GM23338 (cell line): ENCODE measurements at regions not wholly inside any gene's neighbourhood (a gene's known extent, or its start where the extent isn't known, plus 50 kb on each side); places are given as distances from the start of the nearest gene placed in this dataset.

Source experiments
- ATAC-seq: fragments of 200-7000 bp; cut with Tn5 transposase; 3 replicates; pipeline ENCODE4 v1.9.1; 2020
- DNase-seq: peaks from one replicate; pipeline ENCODE4 v3.0.0-alpha.2; 2015; ENCODE audit warnings: low spot score
- H2AFZ ChIP-seq: fragments of 200-600 bp; sonication (generic); 2 replicates; pipeline ENCODE4 v1.8.0; 2016; ENCODE audit warnings: antibody characterized with exemption, mild to moderate bottlenecking, moderate library complexity
- H3F3A ChIP-seq: fragments of 200-600 bp; sonication (generic); replicated peaks from 2 replicates; pipeline ENCODE4 v1.8.0; 2017; ENCODE audit warnings: antibody characterized with exemption, mixed run types, low read depth
- H3K27ac ChIP-seq: fragments of 200-600 bp; sonication (generic); 2 replicates; pipeline ENCODE4 v1.6.1; 2016; ENCODE audit warnings: low read depth
- H3K27me3 ChIP-seq: fragments of 200-600 bp; sonication (generic); 2 replicates; pipeline ENCODE4 v1.8.0; 2016; ENCODE audit warnings: mild to moderate bottlenecking, mixed run types, moderate library complexity; ENCODE audit not compliant: insufficient read depth
- H3K36me3 ChIP-seq: fragments of 200-600 bp; sonication (generic); 2 replicates; pipeline ENCODE4 v1.8.0; 2016; ENCODE audit warnings: mild to moderate bottlenecking; ENCODE audit not compliant: insufficient read depth
- H3K4me1 ChIP-seq: fragments of 200-600 bp; sonication (generic); 2 replicates; pipeline ENCODE4 v1.8.0; 2016; ENCODE audit warnings: mild to moderate bottlenecking, moderate library complexity; ENCODE audit not compliant: insufficient read depth
- H3K4me2 ChIP-seq: fragments of 200-600 bp; sonication (generic); 2 replicates; pipeline ENCODE4 v1.7.1; 2017; ENCODE audit warnings: mixed run types
- H3K4me3 ChIP-seq: fragments of 200-600 bp; sonication (generic); 2 replicates; pipeline ENCODE4 v1.6.1; 2016; ENCODE audit warnings: mixed run types
- H3K79me2 ChIP-seq: fragments of 200-600 bp; sonication (generic); replicated peaks from 2 replicates; pipeline ENCODE4 v1.8.0; 2017; ENCODE audit warnings: mild to moderate bottlenecking; ENCODE audit not compliant: insufficient read depth
- H3K9me2 ChIP-seq: fragments of 200-600 bp; sonication (generic); 2 replicates; pipeline ENCODE4 v1.8.0; 2017; ENCODE audit not compliant: insufficient read depth
- H4K20me1 ChIP-seq: fragments of 200-600 bp; sonication (generic); replicated peaks from 2 replicates; pipeline ENCODE4 v1.8.0; 2017; ENCODE audit warnings: mild to moderate bottlenecking; ENCODE audit not compliant: insufficient read depth
- H3K27ac Mint-ChIP-seq: 2 replicates; pipeline ENCODE4 v1.8.0; 2020; ENCODE audit warnings: inconsistent platforms, mild to moderate bottlenecking, moderate library complexity, mixed read lengths
- H3K27me3 Mint-ChIP-seq: 3 replicates; pipeline ENCODE4 v1.8.0; 2022; ENCODE audit warnings: low read depth, mild to moderate bottlenecking, moderate library complexity, mixed read lengths, inconsistent platforms; ENCODE audit not compliant: insufficient read depth, poor library complexity
- H3K36me3 Mint-ChIP-seq: 3 replicates; pipeline ENCODE4 v1.8.0; 2021; ENCODE audit warnings: low read depth, mild to moderate bottlenecking, inconsistent platforms, moderate library complexity, mixed read lengths
- H3K4me1 Mint-ChIP-seq: 3 replicates; pipeline ENCODE4 v1.8.0; 2020; ENCODE audit warnings: mild to moderate bottlenecking, inconsistent platforms, mixed read lengths
- H3K4me3 Mint-ChIP-seq: 3 replicates; pipeline ENCODE4 v1.8.0; 2021; ENCODE audit warnings: moderate library complexity, mild to moderate bottlenecking, inconsistent platforms, mixed read lengths
- H3K9me3 Mint-ChIP-seq: 3 replicates; pipeline ENCODE4 v1.8.0; 2020; ENCODE audit warnings: moderate library complexity, mild to moderate bottlenecking, inconsistent platforms, mixed read lengths
- CREB1 ChIP-seq: fragments of 250-450 bp; sonication (Bioruptor Pico); IDR thresholded peaks from 2 replicates; pipeline ENCODE4 v1.5.0; 2020; ENCODE audit warnings: low read depth, mild to moderate bottlenecking, moderate library complexity
- CTCF ChIP-seq, 2 experiments: fragments of 200-600 bp in 1 of 2; sonication (generic) in 1 of 2; conservative IDR thresholded peaks; 2 replicates each; pipeline versions ENCODE4 v1.5.1 to v1.6.1; 2016 to 2017; ENCODE audit warnings: antibody characterized with exemption in 2 of 2, low read depth in 2 of 2, mild to moderate bottlenecking in 2 of 2, moderate library complexity in 1 of 2
- EZH2 ChIP-seq: fragments of 200-600 bp; sonication (generic); IDR thresholded peaks from one replicate; pipeline ENCODE4 v1.8.0; 2017; ENCODE audit warnings: antibody characterized with exemption, mild to moderate bottlenecking, low read depth; ENCODE audit not compliant: unreplicated experiment
- EZH2phosphoT487 ChIP-seq: fragments of 200-600 bp; sonication (generic); IDR thresholded peaks from one replicate; pipeline ENCODE4 v1.8.1; 2018; ENCODE audit warnings: antibody characterized with exemption; ENCODE audit not compliant: unreplicated experiment
- JUNB ChIP-seq: IDR thresholded peaks from one replicate; pipeline ENCODE4 v1.6.1; 2016; ENCODE audit warnings: antibody characterized with exemption; ENCODE audit not compliant: unreplicated experiment
- NANOG ChIP-seq: IDR thresholded peaks from 2 replicates; pipeline ENCODE4 v1.6.1; 2016; ENCODE audit warnings: antibody characterized with exemption, borderline replicate concordance
- POLR2AphosphoS5 ChIP-seq: IDR thresholded peaks from 2 replicates; pipeline ENCODE4 v1.6.1; 2016; ENCODE audit warnings: antibody characterized with exemption, low read depth
- STAT1 ChIP-seq: IDR thresholded peaks from one replicate; pipeline ENCODE4 v1.6.1; 2016; ENCODE audit warnings: antibody characterized with exemption; ENCODE audit not compliant: unreplicated experiment
- ZNF114 ChIP-seq: fragments of 250-450 bp; sonication (Bioruptor Pico); IDR thresholded peaks from 2 replicates; pipeline ENCODE4 v1.5.0; 2020; ENCODE audit warnings: mild to moderate bottlenecking, moderate library complexity
- ZNF331 ChIP-seq: fragments of 250-450 bp; sonication (Bioruptor Pico); IDR thresholded peaks from 2 replicates; pipeline ENCODE4 v1.5.0; 2020; ENCODE audit warnings: low read depth, mild to moderate bottlenecking, moderate library complexity
- TF ChIP-seq, protein P1 (sequence below): IDR thresholded peaks from one replicate; pipeline ENCODE4 v1.6.1; 2018; ENCODE audit warnings: antibody characterized with exemption; ENCODE audit not compliant: unreplicated experiment
- TF ChIP-seq, protein P2 (sequence below): fragments of 250-450 bp; sonication (Bioruptor Pico); IDR thresholded peaks from 2 replicates; pipeline ENCODE4 v1.5.0; 2020; ENCODE audit warnings: mild to moderate bottlenecking, moderate library complexity
- TF ChIP-seq, protein P3 (sequence below): IDR thresholded peaks from 2 replicates; pipeline ENCODE4 v1.6.1; 2016; ENCODE audit warnings: antibody characterized with exemption

- no peak overlapping the region for H3K4me3 ChIP-seq
- no peak overlapping the region for H3K27ac ChIP-seq
- no peak overlapping the region for H3K4me2 ChIP-seq
- no peaks in the 10 kb centered on the region for H4K20me1 ChIP-seq
- H2AFZ ChIP-seq, result no peak overlapping the region
- no peaks in the 10 kb centered on the region for H3K4me1 ChIP-seq
- Mint-ChIP-seq H3K9me3 (no peaks in the 10 kb centered on the region), H3K27me3 (peaks cover 4% of the 10 kb centered on the region), H3K4me1 (no peaks in the 10 kb centered on the region), H3K36me3 (no peaks in the 10 kb centered on the region), H3K27ac (no peak overlapping the region), H3K4me3 (no peak overlapping the region)
- ATAC-seq, result no peak
- no peaks in the 10 kb centered on the region for H3K9me2 ChIP-seq
- TF ChIP-seq CTCF (conservative IDR thresholded peaks at IDR 0.05; ENCODE audit: low read depth in 2 of 2) (no peak), STAT1 (no peak), ZNF331 (CRISPR knock-in tag) (no peak), EZH2phosphoT487 (no peak), ZNF114 (CRISPR knock-in tag) (no peak), CREB1 (CRISPR knock-in tag) (no peak), POLR2AphosphoS5 (no peak), EZH2 (no peak), JUNB (no peak), NANOG (no peak)
- TF ChIP-seq, protein P1, sequence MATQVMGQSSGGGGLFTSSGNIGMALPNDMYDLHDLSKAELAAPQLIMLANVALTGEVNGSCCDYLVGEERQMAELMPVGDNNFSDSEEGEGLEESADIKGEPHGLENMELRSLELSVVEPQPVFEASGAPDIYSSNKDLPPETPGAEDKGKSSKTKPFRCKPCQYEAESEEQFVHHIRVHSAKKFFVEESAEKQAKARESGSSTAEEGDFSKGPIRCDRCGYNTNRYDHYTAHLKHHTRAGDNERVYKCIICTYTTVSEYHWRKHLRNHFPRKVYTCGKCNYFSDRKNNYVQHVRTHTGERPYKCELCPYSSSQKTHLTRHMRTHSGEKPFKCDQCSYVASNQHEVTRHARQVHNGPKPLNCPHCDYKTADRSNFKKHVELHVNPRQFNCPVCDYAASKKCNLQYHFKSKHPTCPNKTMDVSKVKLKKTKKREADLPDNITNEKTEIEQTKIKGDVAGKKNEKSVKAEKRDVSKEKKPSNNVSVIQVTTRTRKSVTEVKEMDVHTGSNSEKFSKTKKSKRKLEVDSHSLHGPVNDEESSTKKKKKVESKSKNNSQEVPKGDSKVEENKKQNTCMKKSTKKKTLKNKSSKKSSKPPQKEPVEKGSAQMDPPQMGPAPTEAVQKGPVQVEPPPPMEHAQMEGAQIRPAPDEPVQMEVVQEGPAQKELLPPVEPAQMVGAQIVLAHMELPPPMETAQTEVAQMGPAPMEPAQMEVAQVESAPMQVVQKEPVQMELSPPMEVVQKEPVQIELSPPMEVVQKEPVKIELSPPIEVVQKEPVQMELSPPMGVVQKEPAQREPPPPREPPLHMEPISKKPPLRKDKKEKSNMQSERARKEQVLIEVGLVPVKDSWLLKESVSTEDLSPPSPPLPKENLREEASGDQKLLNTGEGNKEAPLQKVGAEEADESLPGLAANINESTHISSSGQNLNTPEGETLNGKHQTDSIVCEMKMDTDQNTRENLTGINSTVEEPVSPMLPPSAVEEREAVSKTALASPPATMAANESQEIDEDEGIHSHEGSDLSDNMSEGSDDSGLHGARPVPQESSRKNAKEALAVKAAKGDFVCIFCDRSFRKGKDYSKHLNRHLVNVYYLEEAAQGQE, result no peak
- TF ChIP-seq, protein P2, sequence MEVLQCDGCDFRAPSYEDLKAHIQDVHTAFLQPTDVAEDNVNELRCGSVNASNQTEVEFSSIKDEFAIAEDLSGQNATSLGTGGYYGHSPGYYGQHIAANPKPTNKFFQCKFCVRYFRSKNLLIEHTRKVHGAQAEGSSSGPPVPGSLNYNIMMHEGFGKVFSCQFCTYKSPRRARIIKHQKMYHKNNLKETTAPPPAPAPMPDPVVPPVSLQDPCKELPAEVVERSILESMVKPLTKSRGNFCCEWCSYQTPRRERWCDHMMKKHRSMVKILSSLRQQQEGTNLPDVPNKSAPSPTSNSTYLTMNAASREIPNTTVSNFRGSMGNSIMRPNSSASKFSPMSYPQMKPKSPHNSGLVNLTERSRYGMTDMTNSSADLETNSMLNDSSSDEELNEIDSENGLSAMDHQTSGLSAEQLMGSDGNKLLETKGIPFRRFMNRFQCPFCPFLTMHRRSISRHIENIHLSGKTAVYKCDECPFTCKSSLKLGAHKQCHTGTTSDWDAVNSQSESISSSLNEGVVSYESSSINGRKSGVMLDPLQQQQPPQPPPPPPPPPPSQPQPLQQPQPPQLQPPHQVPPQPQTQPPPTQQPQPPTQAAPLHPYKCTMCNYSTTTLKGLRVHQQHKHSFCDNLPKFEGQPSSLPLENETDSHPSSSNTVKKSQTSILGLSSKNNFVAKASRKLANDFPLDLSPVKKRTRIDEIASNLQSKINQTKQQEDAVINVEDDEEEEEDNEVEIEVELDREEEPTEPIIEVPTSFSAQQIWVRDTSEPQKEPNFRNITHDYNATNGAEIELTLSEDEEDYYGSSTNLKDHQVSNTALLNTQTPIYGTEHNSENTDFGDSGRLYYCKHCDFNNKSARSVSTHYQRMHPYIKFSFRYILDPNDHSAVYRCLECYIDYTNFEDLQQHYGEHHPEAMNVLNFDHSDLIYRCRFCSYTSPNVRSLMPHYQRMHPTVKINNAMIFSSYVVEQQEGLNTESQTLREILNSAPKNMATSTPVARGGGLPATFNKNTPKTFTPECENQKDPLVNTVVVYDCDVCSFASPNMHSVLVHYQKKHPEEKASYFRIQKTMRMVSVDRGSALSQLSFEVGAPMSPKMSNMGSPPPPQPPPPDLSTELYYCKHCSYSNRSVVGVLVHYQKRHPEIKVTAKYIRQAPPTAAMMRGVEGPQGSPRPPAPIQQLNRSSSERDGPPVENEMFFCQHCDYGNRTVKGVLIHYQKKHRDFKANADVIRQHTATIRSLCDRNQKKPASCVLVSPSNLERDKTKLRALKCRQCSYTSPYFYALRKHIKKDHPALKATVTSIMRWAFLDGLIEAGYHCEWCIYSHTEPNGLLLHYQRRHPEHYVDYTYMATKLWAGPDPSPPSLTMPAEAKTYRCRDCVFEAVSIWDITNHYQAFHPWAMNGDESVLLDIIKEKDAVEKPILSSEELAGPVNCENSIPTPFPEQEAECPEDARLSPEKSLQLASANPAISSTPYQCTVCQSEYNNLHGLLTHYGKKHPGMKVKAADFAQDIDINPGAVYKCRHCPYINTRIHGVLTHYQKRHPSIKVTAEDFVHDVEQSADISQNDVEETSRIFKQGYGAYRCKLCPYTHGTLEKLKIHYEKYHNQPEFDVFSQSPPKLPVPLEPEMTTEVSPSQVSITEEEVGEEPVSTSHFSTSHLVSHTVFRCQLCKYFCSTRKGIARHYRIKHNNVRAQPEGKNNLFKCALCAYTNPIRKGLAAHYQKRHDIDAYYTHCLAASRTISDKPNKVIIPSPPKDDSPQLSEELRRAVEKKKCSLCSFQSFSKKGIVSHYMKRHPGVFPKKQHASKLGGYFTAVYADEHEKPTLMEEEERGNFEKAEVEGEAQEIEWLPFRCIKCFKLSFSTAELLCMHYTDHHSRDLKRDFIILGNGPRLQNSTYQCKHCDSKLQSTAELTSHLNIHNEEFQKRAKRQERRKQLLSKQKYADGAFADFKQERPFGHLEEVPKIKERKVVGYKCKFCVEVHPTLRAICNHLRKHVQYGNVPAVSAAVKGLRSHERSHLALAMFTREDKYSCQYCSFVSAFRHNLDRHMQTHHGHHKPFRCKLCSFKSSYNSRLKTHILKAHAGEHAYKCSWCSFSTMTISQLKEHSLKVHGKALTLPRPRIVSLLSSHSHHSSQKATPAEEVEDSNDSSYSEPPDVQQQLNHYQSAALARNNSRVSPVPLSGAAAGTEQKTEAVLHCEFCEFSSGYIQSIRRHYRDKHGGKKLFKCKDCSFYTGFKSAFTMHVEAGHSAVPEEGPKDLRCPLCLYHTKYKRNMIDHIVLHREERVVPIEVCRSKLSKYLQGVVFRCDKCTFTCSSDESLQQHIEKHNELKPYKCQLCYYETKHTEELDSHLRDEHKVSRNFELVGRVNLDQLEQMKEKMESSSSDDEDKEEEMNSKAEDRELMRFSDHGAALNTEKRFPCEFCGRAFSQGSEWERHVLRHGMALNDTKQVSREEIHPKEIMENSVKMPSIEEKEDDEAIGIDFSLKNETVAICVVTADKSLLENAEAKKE, result no peak
- TF ChIP-seq, protein P3, sequence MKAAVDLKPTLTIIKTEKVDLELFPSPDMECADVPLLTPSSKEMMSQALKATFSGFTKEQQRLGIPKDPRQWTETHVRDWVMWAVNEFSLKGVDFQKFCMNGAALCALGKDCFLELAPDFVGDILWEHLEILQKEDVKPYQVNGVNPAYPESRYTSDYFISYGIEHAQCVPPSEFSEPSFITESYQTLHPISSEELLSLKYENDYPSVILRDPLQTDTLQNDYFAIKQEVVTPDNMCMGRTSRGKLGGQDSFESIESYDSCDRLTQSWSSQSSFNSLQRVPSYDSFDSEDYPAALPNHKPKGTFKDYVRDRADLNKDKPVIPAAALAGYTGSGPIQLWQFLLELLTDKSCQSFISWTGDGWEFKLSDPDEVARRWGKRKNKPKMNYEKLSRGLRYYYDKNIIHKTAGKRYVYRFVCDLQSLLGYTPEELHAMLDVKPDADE, result no peak
- H3K79me2 ChIP-seq, result no peaks in the 10 kb centered on the region
- no peak for DNase-seq
- no peaks in the 10 kb centered on the region for H3K36me3 ChIP-seq
- H3F3A ChIP-seq, result no peaks in the 10 kb centered on the region
- no peaks in the 10 kb centered on the region for H3K27me3 ChIP-seq
Observed at GRCh38 chr6:117157448-117157847, 107.9 kb upstream of the VGLL2 start.
